ENCODE measurements at regions not wholly inside any gene's neighbourhood (a gene's known extent, or its start where the extent isn't known, plus 50 kb on each side); places are given as distances from the start of the nearest gene placed in this dataset.

DNA sequence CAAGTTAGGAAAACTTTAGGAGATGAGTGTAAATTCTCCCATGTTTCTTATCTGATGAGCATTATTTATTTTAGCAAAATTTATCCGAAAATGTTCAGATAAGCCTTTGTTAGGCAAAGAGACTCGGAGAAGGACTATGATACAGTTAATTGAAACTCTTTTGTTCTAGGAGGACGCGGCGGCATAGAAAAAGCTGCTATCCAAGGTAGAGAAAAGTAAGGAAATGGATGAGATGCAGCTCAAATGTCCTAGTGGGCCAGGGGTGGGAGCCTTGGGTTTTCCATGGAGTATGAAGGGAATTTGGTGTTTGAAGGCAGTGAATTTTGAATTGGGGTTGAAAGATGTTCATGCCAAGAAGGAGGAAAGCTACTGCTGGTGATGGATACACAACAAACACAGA lies 1504.5 kb downstream of the AACS start:
- WGBS (ENCODE audit: insufficient coverage): 97% methylated on average over 4 of the region's 5 CpGs

DNA sequence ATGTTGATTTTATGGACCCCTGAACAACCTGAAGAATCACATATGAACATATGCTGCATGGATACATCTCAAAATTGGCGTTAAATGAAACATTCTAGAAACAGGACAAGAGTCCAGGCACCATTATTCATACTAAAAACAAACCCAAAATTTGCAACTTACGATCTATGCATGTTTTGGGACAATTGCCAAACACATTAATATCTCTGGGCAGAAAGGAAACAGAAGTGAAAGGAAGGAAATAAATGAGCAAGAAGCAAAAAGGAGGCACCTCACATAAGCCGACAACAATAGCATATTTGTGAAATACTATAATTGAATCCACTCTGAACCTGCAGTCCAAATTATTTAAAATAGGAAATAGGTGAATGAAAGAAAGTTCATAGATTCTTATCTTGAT lies 1505.3 kb downstream of the AACS start:
- POLR2A ChIA-PET: no interaction called here
- Histone ChIP-seq H3K4me3 (ENCODE audit: control extremely low read depth in 1 of 5, extremely low read depth in 1 of 5, insufficient read depth in 1 of 5, low read depth in 2 of 5, low read length in 4 of 5) (no peak overlapping the region), H3K36me3 (replicated peaks in 1 of 2; ENCODE audit: control extremely low read depth in 1 of 2, control insufficient read depth in 1 of 2, extremely low read depth in 1 of 2, insufficient read depth in 2 of 2, low read length in 1 of 2) (no peaks in the 10 kb centered on the region), H3K27ac (ENCODE audit: low read length in 2 of 2) (no peak overlapping the region), H2AFZ (ENCODE audit: insufficient read depth, low read depth, low read length, poor library complexity, severe bottlenecking) (no peak overlapping the region), H4K20me1 (ENCODE audit: control insufficient read depth, insufficient read depth, low read length, poor library complexity, severe bottlenecking) (no peaks in the 10 kb centered on the region), H3K27me3 (replicated peaks in 1 of 4; ENCODE audit: control extremely low read depth in 1 of 4, control insufficient read depth in 3 of 4, insufficient read depth in 4 of 4, low read length in 3 of 4) (no peaks in the 10 kb centered on the region), H3K9ac (ENCODE audit: low read length) (no peak overlapping the region), H3K79me2 (ENCODE audit: control insufficient read depth, insufficient read depth, low read length) (no peaks in the 10 kb centered on the region), H3K9me3 (ENCODE audit: control extremely low read depth in 1 of 3, control insufficient read depth in 2 of 3, insufficient read depth in 1 of 3, low read length in 2 of 3) (peaks cover 0 to 8% (median 0%) of the 10 kb centered on the region in 3 donors), H3K4me2 (replicated peaks; ENCODE audit: low read depth, low read length, poor library complexity, severe bottlenecking) (no peak overlapping the region), H3K4me1 (ENCODE audit: control insufficient read depth in 2 of 2, insufficient read depth in 2 of 2, low read length in 2 of 2) (no peaks in the 10 kb centered on the region)
- Mint-ChIP-seq H3K4me1 (no peaks in the 10 kb centered on the region), H3K27ac (no peak overlapping the region), H3K27me3 (no peaks in the 10 kb centered on the region), H3K4me3 (no peak overlapping the region), H3K9me3 (ENCODE audit: insufficient read depth) (no peaks in the 10 kb centered on the region)
- CTCF ChIA-PET: no interaction called here
- no peak for ATAC-seq (ENCODE audit: low read depth)
- no CpG with 5 or more reads among the region's 3 CpGs for WGBS (ENCODE audit: insufficient coverage)
- TF ChIP-seq, protein P1, sequence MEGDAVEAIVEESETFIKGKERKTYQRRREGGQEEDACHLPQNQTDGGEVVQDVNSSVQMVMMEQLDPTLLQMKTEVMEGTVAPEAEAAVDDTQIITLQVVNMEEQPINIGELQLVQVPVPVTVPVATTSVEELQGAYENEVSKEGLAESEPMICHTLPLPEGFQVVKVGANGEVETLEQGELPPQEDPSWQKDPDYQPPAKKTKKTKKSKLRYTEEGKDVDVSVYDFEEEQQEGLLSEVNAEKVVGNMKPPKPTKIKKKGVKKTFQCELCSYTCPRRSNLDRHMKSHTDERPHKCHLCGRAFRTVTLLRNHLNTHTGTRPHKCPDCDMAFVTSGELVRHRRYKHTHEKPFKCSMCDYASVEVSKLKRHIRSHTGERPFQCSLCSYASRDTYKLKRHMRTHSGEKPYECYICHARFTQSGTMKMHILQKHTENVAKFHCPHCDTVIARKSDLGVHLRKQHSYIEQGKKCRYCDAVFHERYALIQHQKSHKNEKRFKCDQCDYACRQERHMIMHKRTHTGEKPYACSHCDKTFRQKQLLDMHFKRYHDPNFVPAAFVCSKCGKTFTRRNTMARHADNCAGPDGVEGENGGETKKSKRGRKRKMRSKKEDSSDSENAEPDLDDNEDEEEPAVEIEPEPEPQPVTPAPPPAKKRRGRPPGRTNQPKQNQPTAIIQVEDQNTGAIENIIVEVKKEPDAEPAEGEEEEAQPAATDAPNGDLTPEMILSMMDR (IDR thresholded peaks at IDR 0.05): no peak
- no peak for TF ChIP-seq EZH2 (IDR thresholded peaks at IDR 0.05; ENCODE audit: borderline replicate concordance, insufficient read depth, low read depth, low read length, poor library complexity, severe bottlenecking)
- no peak for DNase-seq
- intact Hi-C loops (cut with micrococcal nuclease): no loop called here

More for the DNA sequence above, 1504.5 kb downstream of the AACS start:
- H3K27ac Mint-ChIP-seq: no peak overlapping the region
- Histone ChIP-seq H3K36me3 (replicated peaks in 1 of 2; ENCODE audit: control extremely low read depth in 1 of 2, control insufficient read depth in 1 of 2, extremely low read depth in 1 of 2, insufficient read depth in 2 of 2, low read length in 1 of 2) (no peaks in the 10 kb centered on the region), H3K27ac (ENCODE audit: low read length in 2 of 2) (no peak overlapping the region), H3K4me1 (ENCODE audit: control insufficient read depth in 2 of 2, insufficient read depth in 2 of 2, low read length in 2 of 2) (no peaks in the 10 kb centered on the region), H3K79me2 (ENCODE audit: control insufficient read depth, insufficient read depth, low read length) (no peaks in the 10 kb centered on the region), H3K9me3 (ENCODE audit: control extremely low read depth in 1 of 3, control insufficient read depth in 2 of 3, insufficient read depth in 1 of 3, low read length in 2 of 3) (peaks cover 0 to 8% (median 0%) of the 10 kb centered on the region in 3 donors), H3K9ac (ENCODE audit: low read length) (no peak overlapping the region), H4K20me1 (ENCODE audit: control insufficient read depth, insufficient read depth, low read length, poor library complexity, severe bottlenecking) (no peaks in the 10 kb centered on the region), H3K27me3 (replicated peaks in 1 of 4; ENCODE audit: control extremely low read depth in 1 of 4, control insufficient read depth in 3 of 4, insufficient read depth in 4 of 4, low read length in 3 of 4) (no peaks in the 10 kb centered on the region), H3K4me2 (replicated peaks; ENCODE audit: low read depth, low read length, poor library complexity, severe bottlenecking) (no peak overlapping the region), H3K4me3 (ENCODE audit: control extremely low read depth in 1 of 5, extremely low read depth in 1 of 5, insufficient read depth in 1 of 5, low read depth in 2 of 5, low read length in 4 of 5) (no peak overlapping the region), H2AFZ (ENCODE audit: insufficient read depth, low read depth, low read length, poor library complexity, severe bottlenecking) (no peak overlapping the region)
- intact Hi-C loops (cut with micrococcal nuclease): no loop called here
- no peak for DNase-seq
- CTCF ChIA-PET: no interaction called here
- no peaks in the 10 kb centered on the region for H3K27me3 Mint-ChIP-seq
- H3K4me1 Mint-ChIP-seq: no peaks in the 10 kb centered on the region
- no peak for TF ChIP-seq EZH2 (IDR thresholded peaks at IDR 0.05; ENCODE audit: borderline replicate concordance, insufficient read depth, low read depth, low read length, poor library complexity, severe bottlenecking)
- TF ChIP-seq, protein P1 (IDR thresholded peaks at IDR 0.05): no peak
- ATAC-seq (ENCODE audit: low read depth): no peak
- no peak overlapping the region for H3K4me3 Mint-ChIP-seq
- peaks cover 2% of the 10 kb centered on the region for H3K9me3 Mint-ChIP-seq (ENCODE audit: insufficient read depth)
- POLR2A ChIA-PET: no interaction called here

Data from B cell (primary cell).